GM23338 (cell line): ENCODE measurements at regions not wholly inside any gene's neighbourhood (a gene's known extent, or its start where the extent isn't known, plus 50 kb on each side); places are given as distances from the start of the nearest gene placed in this dataset.

Experiments used
- ATAC-seq: fragments of 200-7000 bp; cut with Tn5 transposase; 3 replicates; pipeline ENCODE4 v1.9.1; 2020
- DNase-seq: peaks from one replicate; pipeline ENCODE4 v3.0.0-alpha.2; 2015; ENCODE audit warnings: low spot score
- H2AFZ ChIP-seq: fragments of 200-600 bp; sonication (generic); 2 replicates; pipeline ENCODE4 v1.8.0; 2016; ENCODE audit warnings: antibody characterized with exemption, mild to moderate bottlenecking, moderate library complexity
- H3F3A ChIP-seq: fragments of 200-600 bp; sonication (generic); replicated peaks from 2 replicates; pipeline ENCODE4 v1.8.0; 2017; ENCODE audit warnings: antibody characterized with exemption, mixed run types, low read depth
- H3K27ac ChIP-seq: fragments of 200-600 bp; sonication (generic); 2 replicates; pipeline ENCODE4 v1.6.1; 2016; ENCODE audit warnings: low read depth
- H3K27me3 ChIP-seq: fragments of 200-600 bp; sonication (generic); 2 replicates; pipeline ENCODE4 v1.8.0; 2016; ENCODE audit warnings: mild to moderate bottlenecking, mixed run types, moderate library complexity; ENCODE audit not compliant: insufficient read depth
- H3K36me3 ChIP-seq: fragments of 200-600 bp; sonication (generic); 2 replicates; pipeline ENCODE4 v1.8.0; 2016; ENCODE audit warnings: mild to moderate bottlenecking; ENCODE audit not compliant: insufficient read depth
- H3K4me1 ChIP-seq: fragments of 200-600 bp; sonication (generic); 2 replicates; pipeline ENCODE4 v1.8.0; 2016; ENCODE audit warnings: mild to moderate bottlenecking, moderate library complexity; ENCODE audit not compliant: insufficient read depth
- H3K4me2 ChIP-seq: fragments of 200-600 bp; sonication (generic); 2 replicates; pipeline ENCODE4 v1.7.1; 2017; ENCODE audit warnings: mixed run types
- H3K4me3 ChIP-seq: fragments of 200-600 bp; sonication (generic); 2 replicates; pipeline ENCODE4 v1.6.1; 2016; ENCODE audit warnings: mixed run types
- H3K79me2 ChIP-seq: fragments of 200-600 bp; sonication (generic); replicated peaks from 2 replicates; pipeline ENCODE4 v1.8.0; 2017; ENCODE audit warnings: mild to moderate bottlenecking; ENCODE audit not compliant: insufficient read depth
- H3K9me2 ChIP-seq: fragments of 200-600 bp; sonication (generic); 2 replicates; pipeline ENCODE4 v1.8.0; 2017; ENCODE audit not compliant: insufficient read depth
- H4K20me1 ChIP-seq: fragments of 200-600 bp; sonication (generic); replicated peaks from 2 replicates; pipeline ENCODE4 v1.8.0; 2017; ENCODE audit warnings: mild to moderate bottlenecking; ENCODE audit not compliant: insufficient read depth
- H3K27ac Mint-ChIP-seq: 2 replicates; pipeline ENCODE4 v1.8.0; 2020; ENCODE audit warnings: inconsistent platforms, mild to moderate bottlenecking, moderate library complexity, mixed read lengths
- H3K27me3 Mint-ChIP-seq: 3 replicates; pipeline ENCODE4 v1.8.0; 2022; ENCODE audit warnings: low read depth, mild to moderate bottlenecking, moderate library complexity, mixed read lengths, inconsistent platforms; ENCODE audit not compliant: insufficient read depth, poor library complexity
- H3K36me3 Mint-ChIP-seq: 3 replicates; pipeline ENCODE4 v1.8.0; 2021; ENCODE audit warnings: low read depth, mild to moderate bottlenecking, inconsistent platforms, moderate library complexity, mixed read lengths
- H3K4me1 Mint-ChIP-seq: 3 replicates; pipeline ENCODE4 v1.8.0; 2020; ENCODE audit warnings: mild to moderate bottlenecking, inconsistent platforms, mixed read lengths
- H3K4me3 Mint-ChIP-seq: 3 replicates; pipeline ENCODE4 v1.8.0; 2021; ENCODE audit warnings: moderate library complexity, mild to moderate bottlenecking, inconsistent platforms, mixed read lengths
- H3K9me3 Mint-ChIP-seq: 3 replicates; pipeline ENCODE4 v1.8.0; 2020; ENCODE audit warnings: moderate library complexity, mild to moderate bottlenecking, inconsistent platforms, mixed read lengths
- CREB1 ChIP-seq: fragments of 250-450 bp; sonication (Bioruptor Pico); IDR thresholded peaks from 2 replicates; pipeline ENCODE4 v1.5.0; 2020; ENCODE audit warnings: low read depth, mild to moderate bottlenecking, moderate library complexity
- EZH2 ChIP-seq: fragments of 200-600 bp; sonication (generic); IDR thresholded peaks from one replicate; pipeline ENCODE4 v1.8.0; 2017; ENCODE audit warnings: antibody characterized with exemption, mild to moderate bottlenecking, low read depth; ENCODE audit not compliant: unreplicated experiment
- EZH2phosphoT487 ChIP-seq: fragments of 200-600 bp; sonication (generic); IDR thresholded peaks from one replicate; pipeline ENCODE4 v1.8.1; 2018; ENCODE audit warnings: antibody characterized with exemption; ENCODE audit not compliant: unreplicated experiment
- JUNB ChIP-seq: IDR thresholded peaks from one replicate; pipeline ENCODE4 v1.6.1; 2016; ENCODE audit warnings: antibody characterized with exemption; ENCODE audit not compliant: unreplicated experiment
- NANOG ChIP-seq: IDR thresholded peaks from 2 replicates; pipeline ENCODE4 v1.6.1; 2016; ENCODE audit warnings: antibody characterized with exemption, borderline replicate concordance
- POLR2AphosphoS5 ChIP-seq: IDR thresholded peaks from 2 replicates; pipeline ENCODE4 v1.6.1; 2016; ENCODE audit warnings: antibody characterized with exemption, low read depth
- STAT1 ChIP-seq: IDR thresholded peaks from one replicate; pipeline ENCODE4 v1.6.1; 2016; ENCODE audit warnings: antibody characterized with exemption; ENCODE audit not compliant: unreplicated experiment
- ZNF114 ChIP-seq: fragments of 250-450 bp; sonication (Bioruptor Pico); IDR thresholded peaks from 2 replicates; pipeline ENCODE4 v1.5.0; 2020; ENCODE audit warnings: mild to moderate bottlenecking, moderate library complexity
- ZNF331 ChIP-seq: fragments of 250-450 bp; sonication (Bioruptor Pico); IDR thresholded peaks from 2 replicates; pipeline ENCODE4 v1.5.0; 2020; ENCODE audit warnings: low read depth, mild to moderate bottlenecking, moderate library complexity
- TF ChIP-seq, protein P1 (sequence below): fragments of 250-450 bp; sonication (Bioruptor Pico); IDR thresholded peaks from 2 replicates; pipeline ENCODE4 v1.5.0; 2020; ENCODE audit warnings: mild to moderate bottlenecking, moderate library complexity
- TF ChIP-seq, protein P2 (sequence below): IDR thresholded peaks from one replicate; pipeline ENCODE4 v1.6.1; 2018; ENCODE audit warnings: antibody characterized with exemption; ENCODE audit not compliant: unreplicated experiment

DNA sequence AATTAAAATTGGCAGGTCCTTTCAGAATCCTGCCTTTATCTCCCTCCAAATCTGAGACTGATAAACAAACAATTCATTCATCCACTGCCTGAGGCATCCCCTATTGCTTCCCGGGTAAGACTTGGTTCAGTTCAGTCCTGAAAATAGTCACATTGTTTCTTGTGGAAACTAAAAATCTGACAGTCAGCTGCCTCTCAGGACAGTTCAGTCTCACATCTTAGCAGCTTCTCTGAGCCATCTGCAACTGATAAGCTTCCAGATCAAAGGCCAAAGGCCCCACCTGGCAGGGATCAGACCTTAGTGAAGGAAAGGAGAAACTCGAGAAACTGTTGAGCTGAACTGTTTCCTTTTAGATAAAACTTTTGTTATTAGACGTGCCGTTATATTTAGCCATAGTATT, 264.5 kb downstream of the IL15 start (continued):
- TF ChIP-seq, protein P1, sequence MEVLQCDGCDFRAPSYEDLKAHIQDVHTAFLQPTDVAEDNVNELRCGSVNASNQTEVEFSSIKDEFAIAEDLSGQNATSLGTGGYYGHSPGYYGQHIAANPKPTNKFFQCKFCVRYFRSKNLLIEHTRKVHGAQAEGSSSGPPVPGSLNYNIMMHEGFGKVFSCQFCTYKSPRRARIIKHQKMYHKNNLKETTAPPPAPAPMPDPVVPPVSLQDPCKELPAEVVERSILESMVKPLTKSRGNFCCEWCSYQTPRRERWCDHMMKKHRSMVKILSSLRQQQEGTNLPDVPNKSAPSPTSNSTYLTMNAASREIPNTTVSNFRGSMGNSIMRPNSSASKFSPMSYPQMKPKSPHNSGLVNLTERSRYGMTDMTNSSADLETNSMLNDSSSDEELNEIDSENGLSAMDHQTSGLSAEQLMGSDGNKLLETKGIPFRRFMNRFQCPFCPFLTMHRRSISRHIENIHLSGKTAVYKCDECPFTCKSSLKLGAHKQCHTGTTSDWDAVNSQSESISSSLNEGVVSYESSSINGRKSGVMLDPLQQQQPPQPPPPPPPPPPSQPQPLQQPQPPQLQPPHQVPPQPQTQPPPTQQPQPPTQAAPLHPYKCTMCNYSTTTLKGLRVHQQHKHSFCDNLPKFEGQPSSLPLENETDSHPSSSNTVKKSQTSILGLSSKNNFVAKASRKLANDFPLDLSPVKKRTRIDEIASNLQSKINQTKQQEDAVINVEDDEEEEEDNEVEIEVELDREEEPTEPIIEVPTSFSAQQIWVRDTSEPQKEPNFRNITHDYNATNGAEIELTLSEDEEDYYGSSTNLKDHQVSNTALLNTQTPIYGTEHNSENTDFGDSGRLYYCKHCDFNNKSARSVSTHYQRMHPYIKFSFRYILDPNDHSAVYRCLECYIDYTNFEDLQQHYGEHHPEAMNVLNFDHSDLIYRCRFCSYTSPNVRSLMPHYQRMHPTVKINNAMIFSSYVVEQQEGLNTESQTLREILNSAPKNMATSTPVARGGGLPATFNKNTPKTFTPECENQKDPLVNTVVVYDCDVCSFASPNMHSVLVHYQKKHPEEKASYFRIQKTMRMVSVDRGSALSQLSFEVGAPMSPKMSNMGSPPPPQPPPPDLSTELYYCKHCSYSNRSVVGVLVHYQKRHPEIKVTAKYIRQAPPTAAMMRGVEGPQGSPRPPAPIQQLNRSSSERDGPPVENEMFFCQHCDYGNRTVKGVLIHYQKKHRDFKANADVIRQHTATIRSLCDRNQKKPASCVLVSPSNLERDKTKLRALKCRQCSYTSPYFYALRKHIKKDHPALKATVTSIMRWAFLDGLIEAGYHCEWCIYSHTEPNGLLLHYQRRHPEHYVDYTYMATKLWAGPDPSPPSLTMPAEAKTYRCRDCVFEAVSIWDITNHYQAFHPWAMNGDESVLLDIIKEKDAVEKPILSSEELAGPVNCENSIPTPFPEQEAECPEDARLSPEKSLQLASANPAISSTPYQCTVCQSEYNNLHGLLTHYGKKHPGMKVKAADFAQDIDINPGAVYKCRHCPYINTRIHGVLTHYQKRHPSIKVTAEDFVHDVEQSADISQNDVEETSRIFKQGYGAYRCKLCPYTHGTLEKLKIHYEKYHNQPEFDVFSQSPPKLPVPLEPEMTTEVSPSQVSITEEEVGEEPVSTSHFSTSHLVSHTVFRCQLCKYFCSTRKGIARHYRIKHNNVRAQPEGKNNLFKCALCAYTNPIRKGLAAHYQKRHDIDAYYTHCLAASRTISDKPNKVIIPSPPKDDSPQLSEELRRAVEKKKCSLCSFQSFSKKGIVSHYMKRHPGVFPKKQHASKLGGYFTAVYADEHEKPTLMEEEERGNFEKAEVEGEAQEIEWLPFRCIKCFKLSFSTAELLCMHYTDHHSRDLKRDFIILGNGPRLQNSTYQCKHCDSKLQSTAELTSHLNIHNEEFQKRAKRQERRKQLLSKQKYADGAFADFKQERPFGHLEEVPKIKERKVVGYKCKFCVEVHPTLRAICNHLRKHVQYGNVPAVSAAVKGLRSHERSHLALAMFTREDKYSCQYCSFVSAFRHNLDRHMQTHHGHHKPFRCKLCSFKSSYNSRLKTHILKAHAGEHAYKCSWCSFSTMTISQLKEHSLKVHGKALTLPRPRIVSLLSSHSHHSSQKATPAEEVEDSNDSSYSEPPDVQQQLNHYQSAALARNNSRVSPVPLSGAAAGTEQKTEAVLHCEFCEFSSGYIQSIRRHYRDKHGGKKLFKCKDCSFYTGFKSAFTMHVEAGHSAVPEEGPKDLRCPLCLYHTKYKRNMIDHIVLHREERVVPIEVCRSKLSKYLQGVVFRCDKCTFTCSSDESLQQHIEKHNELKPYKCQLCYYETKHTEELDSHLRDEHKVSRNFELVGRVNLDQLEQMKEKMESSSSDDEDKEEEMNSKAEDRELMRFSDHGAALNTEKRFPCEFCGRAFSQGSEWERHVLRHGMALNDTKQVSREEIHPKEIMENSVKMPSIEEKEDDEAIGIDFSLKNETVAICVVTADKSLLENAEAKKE (CRISPR knock-in tag): no peak
- TF ChIP-seq STAT1 (no peak), EZH2 (no peak), CREB1 (CRISPR knock-in tag) (no peak), ZNF114 (CRISPR knock-in tag) (no peak), NANOG (no peak), ZNF331 (CRISPR knock-in tag) (no peak), EZH2phosphoT487 (no peak), JUNB (no peak)

DNA sequence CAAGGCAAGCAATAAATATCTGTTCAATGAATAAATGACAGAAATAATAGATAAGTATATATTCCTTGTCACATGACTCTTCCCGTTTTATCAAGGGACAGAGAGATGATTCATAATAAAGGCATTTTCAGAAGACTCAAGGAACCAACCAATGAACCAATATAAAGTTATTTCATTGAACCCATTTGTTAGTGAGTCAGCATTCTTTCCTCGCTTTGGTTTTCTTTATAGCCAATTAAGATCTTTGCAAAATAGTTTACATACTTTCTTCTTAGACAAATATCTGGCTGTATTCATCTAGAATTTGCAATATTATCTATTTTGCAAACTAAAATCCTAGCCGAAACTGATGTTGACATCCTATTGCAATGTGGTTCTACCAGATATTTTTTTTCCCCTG, 269.4 kb downstream of the IL15 start:
- Mint-ChIP-seq H3K4me3 (no peak overlapping the region), H3K27me3 (no peaks in the 10 kb centered on the region), H3K27ac (no peak overlapping the region), H3K4me1 (peaks cover 10% of the 10 kb centered on the region), H3K36me3 (peaks cover 5% of the 10 kb centered on the region; the same call in 2 of the 3 replicates), H3K9me3 (peaks cover 4% of the 10 kb centered on the region)
- Histone ChIP-seq H3K36me3 (no peaks in the 10 kb centered on the region), H3K79me2 (no peaks in the 10 kb centered on the region), H3K27ac (no peak overlapping the region), H2AFZ (no peak overlapping the region), H3F3A (no peaks in the 10 kb centered on the region), H3K27me3 (no peaks in the 10 kb centered on the region), H3K9me2 (peaks cover 12% of the 10 kb centered on the region; the same call in 1 of the 2 replicates), H3K4me1 (no peaks in the 10 kb centered on the region), H4K20me1 (no peaks in the 10 kb centered on the region), H3K4me3 (no peak overlapping the region), H3K4me2 (no peak overlapping the region)
- ATAC-seq (no peak), DNase-seq (no peak)
- TF ChIP-seq CREB1 (CRISPR knock-in tag) (no peak), JUNB (no peak), ZNF331 (CRISPR knock-in tag) (no peak), EZH2phosphoT487 (no peak), ZNF114 (CRISPR knock-in tag) (no peak), STAT1 (no peak), POLR2AphosphoS5 (no peak), EZH2 (no peak)
- TF ChIP-seq, protein P2, sequence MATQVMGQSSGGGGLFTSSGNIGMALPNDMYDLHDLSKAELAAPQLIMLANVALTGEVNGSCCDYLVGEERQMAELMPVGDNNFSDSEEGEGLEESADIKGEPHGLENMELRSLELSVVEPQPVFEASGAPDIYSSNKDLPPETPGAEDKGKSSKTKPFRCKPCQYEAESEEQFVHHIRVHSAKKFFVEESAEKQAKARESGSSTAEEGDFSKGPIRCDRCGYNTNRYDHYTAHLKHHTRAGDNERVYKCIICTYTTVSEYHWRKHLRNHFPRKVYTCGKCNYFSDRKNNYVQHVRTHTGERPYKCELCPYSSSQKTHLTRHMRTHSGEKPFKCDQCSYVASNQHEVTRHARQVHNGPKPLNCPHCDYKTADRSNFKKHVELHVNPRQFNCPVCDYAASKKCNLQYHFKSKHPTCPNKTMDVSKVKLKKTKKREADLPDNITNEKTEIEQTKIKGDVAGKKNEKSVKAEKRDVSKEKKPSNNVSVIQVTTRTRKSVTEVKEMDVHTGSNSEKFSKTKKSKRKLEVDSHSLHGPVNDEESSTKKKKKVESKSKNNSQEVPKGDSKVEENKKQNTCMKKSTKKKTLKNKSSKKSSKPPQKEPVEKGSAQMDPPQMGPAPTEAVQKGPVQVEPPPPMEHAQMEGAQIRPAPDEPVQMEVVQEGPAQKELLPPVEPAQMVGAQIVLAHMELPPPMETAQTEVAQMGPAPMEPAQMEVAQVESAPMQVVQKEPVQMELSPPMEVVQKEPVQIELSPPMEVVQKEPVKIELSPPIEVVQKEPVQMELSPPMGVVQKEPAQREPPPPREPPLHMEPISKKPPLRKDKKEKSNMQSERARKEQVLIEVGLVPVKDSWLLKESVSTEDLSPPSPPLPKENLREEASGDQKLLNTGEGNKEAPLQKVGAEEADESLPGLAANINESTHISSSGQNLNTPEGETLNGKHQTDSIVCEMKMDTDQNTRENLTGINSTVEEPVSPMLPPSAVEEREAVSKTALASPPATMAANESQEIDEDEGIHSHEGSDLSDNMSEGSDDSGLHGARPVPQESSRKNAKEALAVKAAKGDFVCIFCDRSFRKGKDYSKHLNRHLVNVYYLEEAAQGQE: no peak
